ENCODE measurements at regions not wholly inside any gene's neighbourhood (a gene's known extent, or its start where the extent isn't known, plus 50 kb on each side); places are given as distances from the start of the nearest gene placed in this dataset.

GRCh38 chr6:51099201-51099600 lies 280.5 kb downstream of the TFAP2B start:
- no peak for ATAC-seq
- TF ChIP-seq ZNF8 (CRISPR knock-in tag; IDR thresholded peaks at IDR 0.05) (no peak), CSDC2 (CRISPR knock-in tag; IDR thresholded peaks at IDR 0.05) (no peak), ZFP3 (CRISPR knock-in tag; IDR thresholded peaks at IDR 0.05) (no peak), TCF4 (CRISPR knock-in tag; IDR thresholded peaks at IDR 0.05; ENCODE audit: borderline replicate concordance) (no peak), ZNF565 (CRISPR knock-in tag; conservative IDR thresholded peaks at IDR 0.05; ENCODE audit: low read depth) (no peak), SNAI2 (CRISPR knock-in tag; IDR thresholded peaks at IDR 0.05) (no peak), OSR1 (CRISPR knock-in tag; IDR thresholded peaks at IDR 0.05) (no peak), POU6F1 (CRISPR knock-in tag; IDR thresholded peaks at IDR 0.05; ENCODE audit: borderline replicate concordance, low read depth) (no peak), ZFP30 (CRISPR knock-in tag; IDR thresholded peaks at IDR 0.05) (no peak), ZC3H10 (CRISPR knock-in tag; IDR thresholded peaks at IDR 0.05) (no peak), TOX (CRISPR knock-in tag; IDR thresholded peaks at IDR 0.05; ENCODE audit: borderline replicate concordance) (no peak), PATZ1 (CRISPR knock-in tag; IDR thresholded peaks at IDR 0.05; ENCODE audit: borderline replicate concordance) (no peak), PPARA (CRISPR knock-in tag; IDR thresholded peaks at IDR 0.05; ENCODE audit: borderline replicate concordance) (no peak), TSHZ2 (CRISPR knock-in tag; IDR thresholded peaks at IDR 0.05) (no peak), GLIS3 (CRISPR knock-in tag; IDR thresholded peaks at IDR 0.05) (no peak), CREB5 (CRISPR knock-in tag; IDR thresholded peaks at IDR 0.05; ENCODE audit: low read depth) (no peak), RARB (CRISPR knock-in tag; IDR thresholded peaks at IDR 0.05) (no peak)

GRCh38 chr6:51105357-51105756 lies 286.7 kb downstream of the TFAP2B start:
- no peak for ATAC-seq
- TF ChIP-seq TCF4 (CRISPR knock-in tag; IDR thresholded peaks at IDR 0.05; ENCODE audit: borderline replicate concordance) (no peak), PPARA (CRISPR knock-in tag; IDR thresholded peaks at IDR 0.05; ENCODE audit: borderline replicate concordance) (no peak), ZNF8 (CRISPR knock-in tag; IDR thresholded peaks at IDR 0.05) (no peak), RARB (CRISPR knock-in tag; IDR thresholded peaks at IDR 0.05) (no peak)

GRCh38 chr6:51107769-51108203 lies 289.1 kb downstream of the TFAP2B start:
- ATAC-seq: no peak
- no peak for TF ChIP-seq ZNF8 (CRISPR knock-in tag; IDR thresholded peaks at IDR 0.05)
- TF ChIP-seq BACH2 (CRISPR knock-in tag; IDR thresholded peaks at IDR 0.05; ENCODE audit: borderline replicate concordance): no peak
- TF ChIP-seq ESRRG (CRISPR knock-in tag; IDR thresholded peaks at IDR 0.05): no peak
- no peak for TF ChIP-seq PPARA (CRISPR knock-in tag; IDR thresholded peaks at IDR 0.05; ENCODE audit: borderline replicate concordance)
- no peak for TF ChIP-seq GLIS3 (CRISPR knock-in tag; IDR thresholded peaks at IDR 0.05)
- no peak for TF ChIP-seq ISL1 (CRISPR knock-in tag; IDR thresholded peaks at IDR 0.05)
- TF ChIP-seq CSRNP3 (CRISPR knock-in tag; IDR thresholded peaks at IDR 0.05): no peak
- TF ChIP-seq ZNF565 (CRISPR knock-in tag; conservative IDR thresholded peaks at IDR 0.05; ENCODE audit: low read depth): no peak
- TF ChIP-seq POU6F1 (CRISPR knock-in tag; IDR thresholded peaks at IDR 0.05; ENCODE audit: borderline replicate concordance, low read depth): no peak
- TF ChIP-seq OSR1 (CRISPR knock-in tag; IDR thresholded peaks at IDR 0.05): no peak

All from SK-N-SH treated with all-trans-retinoic acid at 6 μM for 48 hours (cell line).